ENCODE measurements at regions not wholly inside any gene's neighbourhood (a gene's known extent, or its start where the extent isn't known, plus 50 kb on each side); places are given as distances from the start of the nearest gene placed in this dataset.

DNA sequence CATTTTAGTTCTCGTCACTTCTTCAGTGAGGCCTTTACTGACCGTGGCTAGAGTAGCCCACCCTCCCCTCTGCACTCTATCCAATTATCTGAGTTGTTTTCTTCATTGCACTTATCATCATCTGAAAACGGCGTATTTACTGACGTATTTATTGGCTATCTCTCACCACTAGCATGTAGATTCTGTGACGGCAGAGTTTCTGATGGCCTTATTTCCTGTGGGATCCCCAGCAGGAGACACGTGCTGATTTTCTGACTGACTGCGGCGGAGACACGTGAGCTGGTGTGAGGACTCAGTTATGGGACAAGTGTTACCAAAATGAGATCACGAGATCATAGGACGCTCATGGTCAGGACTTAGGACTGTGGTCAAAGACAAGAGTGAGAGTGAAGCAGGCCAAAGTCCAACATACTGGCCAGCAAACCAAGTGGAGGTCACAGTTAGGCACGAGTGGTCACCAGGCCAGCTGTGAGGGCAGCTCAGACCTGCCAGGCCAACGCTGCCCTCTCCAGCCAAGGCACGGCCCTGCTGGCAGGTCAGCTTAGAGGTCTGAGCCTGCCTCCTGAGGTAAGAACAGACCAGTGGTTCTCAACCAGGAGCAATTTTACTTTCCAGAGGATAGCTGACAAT lies 50.6 kb upstream of the BNIP2 start:
- TF ChIP-seq YY1 (IDR thresholded peaks at IDR 0.05; ENCODE audit: extremely low read depth, insufficient replicate concordance, low read depth, low read length) (no peak), EZH2 (IDR thresholded peaks at IDR 0.05) (no peak), CEBPB (IDR thresholded peaks at IDR 0.05; ENCODE audit: low read depth) (no peak), POLR2A (IDR thresholded peaks at IDR 0.05; ENCODE audit: borderline replicate concordance, extremely low read depth, insufficient read depth, insufficient read length) (no peak), EZH2phosphoT487 (IDR thresholded peaks at IDR 0.05; ENCODE audit: borderline replicate concordance) (no peak), POLR2AphosphoS5 (IDR thresholded peaks at IDR 0.05; ENCODE audit: low read depth, low read length) (no peak)
- TF ChIP-seq, protein P1, sequence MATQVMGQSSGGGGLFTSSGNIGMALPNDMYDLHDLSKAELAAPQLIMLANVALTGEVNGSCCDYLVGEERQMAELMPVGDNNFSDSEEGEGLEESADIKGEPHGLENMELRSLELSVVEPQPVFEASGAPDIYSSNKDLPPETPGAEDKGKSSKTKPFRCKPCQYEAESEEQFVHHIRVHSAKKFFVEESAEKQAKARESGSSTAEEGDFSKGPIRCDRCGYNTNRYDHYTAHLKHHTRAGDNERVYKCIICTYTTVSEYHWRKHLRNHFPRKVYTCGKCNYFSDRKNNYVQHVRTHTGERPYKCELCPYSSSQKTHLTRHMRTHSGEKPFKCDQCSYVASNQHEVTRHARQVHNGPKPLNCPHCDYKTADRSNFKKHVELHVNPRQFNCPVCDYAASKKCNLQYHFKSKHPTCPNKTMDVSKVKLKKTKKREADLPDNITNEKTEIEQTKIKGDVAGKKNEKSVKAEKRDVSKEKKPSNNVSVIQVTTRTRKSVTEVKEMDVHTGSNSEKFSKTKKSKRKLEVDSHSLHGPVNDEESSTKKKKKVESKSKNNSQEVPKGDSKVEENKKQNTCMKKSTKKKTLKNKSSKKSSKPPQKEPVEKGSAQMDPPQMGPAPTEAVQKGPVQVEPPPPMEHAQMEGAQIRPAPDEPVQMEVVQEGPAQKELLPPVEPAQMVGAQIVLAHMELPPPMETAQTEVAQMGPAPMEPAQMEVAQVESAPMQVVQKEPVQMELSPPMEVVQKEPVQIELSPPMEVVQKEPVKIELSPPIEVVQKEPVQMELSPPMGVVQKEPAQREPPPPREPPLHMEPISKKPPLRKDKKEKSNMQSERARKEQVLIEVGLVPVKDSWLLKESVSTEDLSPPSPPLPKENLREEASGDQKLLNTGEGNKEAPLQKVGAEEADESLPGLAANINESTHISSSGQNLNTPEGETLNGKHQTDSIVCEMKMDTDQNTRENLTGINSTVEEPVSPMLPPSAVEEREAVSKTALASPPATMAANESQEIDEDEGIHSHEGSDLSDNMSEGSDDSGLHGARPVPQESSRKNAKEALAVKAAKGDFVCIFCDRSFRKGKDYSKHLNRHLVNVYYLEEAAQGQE (IDR thresholded peaks at IDR 0.05; ENCODE audit: low read depth): no peak
- no peak overlapping the region for H3K4me3 ChIP-seq (replicated peaks in 1 of 2; ENCODE audit: low read depth in 1 of 2, low read length in 2 of 2)
- CTCF ChIA-PET: no interaction called here
- H3K4me2 ChIP-seq (ENCODE audit: low read length): no peak overlapping the region
- no peaks in the 10 kb centered on the region for H3K79me2 ChIP-seq (ENCODE audit: insufficient read depth, low read length)
- H3K27ac ChIP-seq (ENCODE audit: low read depth, low read length): no peak overlapping the region
- DNase-seq (ENCODE audit: low read depth, low spot score) (no peak), ATAC-seq (no peak)
- no peaks in the 10 kb centered on the region for H3K36me3 ChIP-seq (ENCODE audit: control insufficient read depth in 1 of 2, insufficient read depth in 2 of 2, low read length in 2 of 2)
- H3K9me3 ChIP-seq (ENCODE audit: control insufficient read depth in 1 of 2, insufficient read depth in 1 of 2, low read depth in 1 of 2, low read length in 2 of 2): peaks cover 0 to 6% of the 10 kb centered on the region in 2 experiments; a peak in 1 of 4 replicates
- intact Hi-C loops (cut with micrococcal nuclease): loop anchor here (5.0 kb wide), 1 partner anchor 588 kb away; no protein-coding TSS in a partner anchor
- H3K4me1 ChIP-seq (ENCODE audit: control insufficient read depth in 1 of 2, insufficient read depth in 2 of 2, low read length in 2 of 2): no peaks in the 10 kb centered on the region
- H3K9me2 ChIP-seq (ENCODE audit: insufficient read depth): no peaks in the 10 kb centered on the region
- peaks cover 24% of the 10 kb centered on the region for H3K27me3 ChIP-seq (ENCODE audit: insufficient read depth, low read length)
- no TSS peak for BruUV-seq (replicated peaks)
- POLR2A ChIA-PET: no interaction called here
- RAD21 ChIA-PET (ENCODE audit: low non-redundant PET in 1 of 2, low total read pairs in 2 of 2, uncharacterized antibody in 2 of 2, unreplicated experiment in 2 of 2): no interaction called here
- no peak overlapping the region for H3K9ac ChIP-seq (ENCODE audit: low read length)
- no peaks in the 10 kb centered on the region for H4K20me1 ChIP-seq (ENCODE audit: insufficient read depth)
- H2AFZ ChIP-seq (ENCODE audit: low read depth, low read length, poor library complexity, severe bottlenecking): no peak overlapping the region

Data from HCT116 (cell line).